ENCODE measurements at regions not wholly inside any gene's neighbourhood (a gene's known extent, or its start where the extent isn't known, plus 50 kb on each side); places are given as distances from the start of the nearest gene placed in this dataset.

DNA sequence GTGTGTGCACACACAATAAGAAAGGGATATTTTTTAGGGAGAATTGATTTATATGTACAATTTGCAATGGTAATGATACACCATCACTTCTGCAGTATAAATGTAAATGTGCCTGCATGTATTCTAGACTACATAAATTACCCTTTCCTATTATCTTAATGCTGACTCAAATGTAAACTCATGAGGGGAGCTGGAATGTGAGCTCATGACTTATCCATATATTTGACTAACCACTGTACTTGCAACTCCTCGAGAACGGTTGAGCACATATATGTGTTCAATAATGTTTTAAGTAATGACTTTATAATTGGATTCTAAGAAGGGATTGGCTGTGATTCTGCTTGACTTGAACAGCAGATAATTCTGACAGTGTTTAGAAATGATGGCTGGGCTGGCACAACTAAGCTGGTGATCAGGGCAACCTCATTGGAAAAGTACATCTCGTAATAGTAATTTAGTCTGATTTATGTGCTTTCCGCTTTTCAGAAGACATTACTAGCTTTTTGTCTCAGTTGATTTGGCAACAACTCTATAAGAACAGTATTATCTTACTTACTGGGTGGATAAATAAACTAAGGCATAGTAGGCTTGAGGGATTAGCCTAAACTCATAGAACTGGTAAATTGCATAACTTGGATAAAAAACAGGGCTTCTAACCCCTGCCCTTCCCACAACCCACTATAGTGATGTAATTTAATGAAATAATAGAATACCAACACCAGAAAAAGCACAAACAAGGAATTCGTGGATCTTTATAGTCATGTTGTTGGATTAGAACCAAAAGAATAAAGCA, 130.2 kb upstream of the SPEF2 start:
- intact Hi-C loops (cut with DNase I): no loop called here
- Histone ChIP-seq H3K27ac (no peak overlapping the region), H3K4me1 (peaks cover 0 to 24% (median 8%) of the 10 kb centered on the region in 3 donors), H3K36me3 (no peaks in the 10 kb centered on the region), H3K9me3 (no peaks in the 10 kb centered on the region), H3K27me3 (no peaks in the 10 kb centered on the region), H3K4me3 (no peak overlapping the region)
- 15 to 32% methylated on average over 5 of the region's 5 CpGs for WGBS, 2 donors
- no peak for DNase-seq
- TF ChIP-seq, protein P1, sequence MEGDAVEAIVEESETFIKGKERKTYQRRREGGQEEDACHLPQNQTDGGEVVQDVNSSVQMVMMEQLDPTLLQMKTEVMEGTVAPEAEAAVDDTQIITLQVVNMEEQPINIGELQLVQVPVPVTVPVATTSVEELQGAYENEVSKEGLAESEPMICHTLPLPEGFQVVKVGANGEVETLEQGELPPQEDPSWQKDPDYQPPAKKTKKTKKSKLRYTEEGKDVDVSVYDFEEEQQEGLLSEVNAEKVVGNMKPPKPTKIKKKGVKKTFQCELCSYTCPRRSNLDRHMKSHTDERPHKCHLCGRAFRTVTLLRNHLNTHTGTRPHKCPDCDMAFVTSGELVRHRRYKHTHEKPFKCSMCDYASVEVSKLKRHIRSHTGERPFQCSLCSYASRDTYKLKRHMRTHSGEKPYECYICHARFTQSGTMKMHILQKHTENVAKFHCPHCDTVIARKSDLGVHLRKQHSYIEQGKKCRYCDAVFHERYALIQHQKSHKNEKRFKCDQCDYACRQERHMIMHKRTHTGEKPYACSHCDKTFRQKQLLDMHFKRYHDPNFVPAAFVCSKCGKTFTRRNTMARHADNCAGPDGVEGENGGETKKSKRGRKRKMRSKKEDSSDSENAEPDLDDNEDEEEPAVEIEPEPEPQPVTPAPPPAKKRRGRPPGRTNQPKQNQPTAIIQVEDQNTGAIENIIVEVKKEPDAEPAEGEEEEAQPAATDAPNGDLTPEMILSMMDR (IDR thresholded peaks at IDR 0.05): no peak
- TF ChIP-seq POLR2A (IDR thresholded peaks at IDR 0.05): no peak

DNA sequence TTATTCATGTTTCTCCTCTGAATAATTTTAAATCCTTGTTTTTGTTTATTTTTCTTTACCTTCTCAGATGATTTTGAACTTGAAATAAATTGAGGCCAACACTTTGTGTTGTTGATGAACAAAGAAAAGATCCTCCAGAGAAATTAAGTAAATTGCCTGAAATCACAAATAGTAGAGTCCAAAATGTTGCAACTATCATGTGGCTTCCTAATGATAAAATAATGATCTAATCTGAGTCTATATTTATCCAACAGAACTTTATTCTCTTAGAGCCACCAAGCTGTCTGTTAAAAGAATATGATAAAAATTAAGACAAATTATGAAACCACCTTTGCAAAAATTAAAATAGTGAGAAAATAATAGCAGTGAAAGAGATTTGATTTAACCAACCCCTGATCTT, 132.2 kb upstream of the SPEF2 start:
- Histone ChIP-seq H3K36me3 (no peaks in the 10 kb centered on the region), H3K27me3 (no peaks in the 10 kb centered on the region), H3K27ac (no peak overlapping the region), H3K4me1 (peaks cover 0 to 24% (median 8%) of the 10 kb centered on the region in 3 donors), H3K9me3 (no peaks in the 10 kb centered on the region), H3K4me3 (no peak overlapping the region)
- TF ChIP-seq, protein P1 (IDR thresholded peaks at IDR 0.05): no peak
- DNase-seq: no peak
- intact Hi-C loops (cut with DNase I): no loop called here

DNA sequence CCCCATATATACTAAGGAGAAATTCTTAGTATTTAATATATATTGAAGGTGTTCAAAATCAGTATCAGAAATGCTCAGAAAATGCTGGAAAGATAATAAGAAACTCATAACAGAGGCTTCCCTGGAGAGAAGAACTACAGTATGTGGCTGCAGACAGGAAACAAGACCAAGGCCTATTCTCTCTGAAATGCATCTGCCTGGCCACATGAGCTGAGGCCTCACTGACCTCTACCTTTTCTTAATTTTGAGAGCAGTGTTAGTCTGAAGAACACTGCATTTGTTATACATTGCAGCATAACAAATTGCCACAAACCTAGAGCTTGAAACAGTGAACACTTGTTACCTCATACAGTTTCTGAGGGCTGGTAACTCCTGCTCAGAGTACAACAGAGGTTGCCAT, 133.4 kb upstream of the SPEF2 start:
- H3K4me3 ChIP-seq: no peak overlapping the region
- intact Hi-C loops (cut with DNase I): no loop called here
- no peak for TF ChIP-seq POLR2A (IDR thresholded peaks at IDR 0.05)
- TF ChIP-seq, protein P1 (IDR thresholded peaks at IDR 0.05): no peak

DNA sequence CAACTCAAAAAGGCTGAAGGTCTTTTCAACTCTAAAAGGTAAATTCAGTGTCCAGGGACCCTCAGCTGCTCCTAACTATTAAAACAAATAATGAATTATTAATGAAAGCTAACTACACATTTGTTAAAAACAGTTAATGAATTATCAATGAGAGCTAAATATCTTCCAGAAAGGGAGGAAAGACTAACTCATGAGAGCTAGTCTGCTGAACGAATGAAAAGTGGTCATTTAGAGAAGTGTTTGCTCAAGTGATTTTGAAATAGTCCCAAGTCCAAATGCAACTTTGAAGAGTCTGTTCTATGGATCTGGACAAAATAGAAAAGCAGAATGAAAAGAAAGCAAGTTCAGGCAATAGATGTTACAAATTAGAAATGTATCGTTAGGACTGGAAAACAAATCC, 133.9 kb upstream of the SPEF2 start:
- Histone ChIP-seq H3K4me1 (peaks cover 0 to 32% (median 8%) of the 10 kb centered on the region in 3 donors), H3K27me3 (no peaks in the 10 kb centered on the region), H3K36me3 (no peaks in the 10 kb centered on the region), H3K4me3 (no peak overlapping the region), H3K27ac (no peak overlapping the region), H3K9me3 (no peaks in the 10 kb centered on the region)
- intact Hi-C loops (cut with DNase I): no loop called here
- DNase-seq: no peak
- TF ChIP-seq, protein P1 (IDR thresholded peaks at IDR 0.05): no peak
- no peak for TF ChIP-seq POLR2A (IDR thresholded peaks at IDR 0.05)
- WGBS, 2 donors: 47 to 69% methylated on average over 2 of the region's 2 CpGs

More for the DNA sequence above, 133.4 kb upstream of the SPEF2 start:
- peaks cover 0 to 27% (median 8%) of the 10 kb centered on the region in 3 donors for H3K4me1 ChIP-seq
- H3K9me3 ChIP-seq: no peaks in the 10 kb centered on the region
- H3K27me3 ChIP-seq: no peaks in the 10 kb centered on the region
- no peak overlapping the region for H3K27ac ChIP-seq
- DNase-seq: no peak
- H3K36me3 ChIP-seq: no peaks in the 10 kb centered on the region

DNA sequence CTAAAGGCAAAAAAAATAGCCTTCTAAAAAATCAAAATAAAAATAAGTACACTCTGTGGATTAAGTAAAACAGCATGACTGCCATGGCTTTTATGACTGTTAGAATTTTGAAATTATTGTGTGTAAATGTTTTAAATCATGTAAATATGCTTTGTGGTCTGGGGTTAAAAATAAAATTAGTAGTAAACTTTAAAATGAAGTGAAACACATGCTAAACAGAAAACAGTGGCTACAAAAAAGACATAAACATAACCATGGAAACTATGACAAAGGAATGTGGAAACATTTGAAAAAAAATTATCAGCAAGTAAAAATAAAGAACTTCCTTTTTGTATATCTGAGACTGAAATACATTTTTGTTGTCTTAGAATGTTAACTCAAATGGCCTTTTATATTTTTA, 134.5 kb upstream of the SPEF2 start:
- no peak for DNase-seq
- H3K36me3 ChIP-seq: no peaks in the 10 kb centered on the region
- H3K27me3 ChIP-seq: no peaks in the 10 kb centered on the region
- intact Hi-C loops (cut with DNase I): no loop called here
- H3K4me3 ChIP-seq: no peak overlapping the region
- no peaks in the 10 kb centered on the region for H3K9me3 ChIP-seq
- H3K4me1 ChIP-seq: peaks cover 0 to 28% (median 6%) of the 10 kb centered on the region in 3 donors
- TF ChIP-seq, protein P1 (IDR thresholded peaks at IDR 0.05): no peak
- no peak for TF ChIP-seq POLR2A (IDR thresholded peaks at IDR 0.05)
- H3K27ac ChIP-seq: no peak overlapping the region

All from esophagus squamous epithelium (tissue), 5 donors.